ENCODE measurements at regions not wholly inside any gene's neighbourhood (a gene's known extent, or its start where the extent isn't known, plus 50 kb on each side); places are given as distances from the start of the nearest gene placed in this dataset.

GRCh38 chr2:37447446-37447845 is 103.0 kb downstream of the QPCT start:
- TF ChIP-seq SIX5 (IDR thresholded peaks at IDR 0.05; ENCODE audit: low read depth, low read length): no peak
- no peak for TF ChIP-seq CTCF (IDR thresholded peaks at IDR 0.05; ENCODE audit: control extremely low read depth in 1 of 3, insufficient read depth in 1 of 3, low read depth in 1 of 3, low read length in 3 of 3)
- TF ChIP-seq EZH2 (IDR thresholded peaks at IDR 0.05; ENCODE audit: low read depth, low read length, severe bottlenecking): no peak
- TF ChIP-seq POLR2AphosphoS5 (IDR thresholded peaks at IDR 0.05; ENCODE audit: low read depth, low read length): no peak
- TF ChIP-seq GTF2F1 (IDR thresholded peaks at IDR 0.05; ENCODE audit: borderline replicate concordance, low read depth, low read length): no peak
- no peak for TF ChIP-seq CREB1 (IDR thresholded peaks at IDR 0.05)
- no peak for TF ChIP-seq TCF12 (IDR thresholded peaks at IDR 0.05; ENCODE audit: low read depth, low read length)
- TF ChIP-seq HDAC6 (IDR thresholded peaks at IDR 0.05; ENCODE audit: low read depth, low read length): no peak
- no peak for TF ChIP-seq YY1 (IDR thresholded peaks at IDR 0.05; ENCODE audit: low read depth, low read length)
- no peak for TF ChIP-seq SIN3A (conservative IDR thresholded peaks at IDR 0.05 in 1 of 2, IDR thresholded peaks at IDR 0.05 in 1 of 2; ENCODE audit: low read depth in 1 of 2, low read length in 2 of 2)
- TF ChIP-seq CEBPB (IDR thresholded peaks at IDR 0.05; ENCODE audit: low read depth, low read length): no peak
- no peak for TF ChIP-seq SP1 (IDR thresholded peaks at IDR 0.05; ENCODE audit: low read depth, low read length)
- no peak for TF ChIP-seq TAF1 (IDR thresholded peaks at IDR 0.05; ENCODE audit: low read depth, low read length)

All from H1 (cell line).